ENCODE measurements at regions not wholly inside any gene's neighbourhood (a gene's known extent, or its start where the extent isn't known, plus 50 kb on each side); places are given as distances from the start of the nearest gene placed in this dataset.
"Not testable (repeated sequence)": the region's sequence is repeated elsewhere in the genome, so short reads cannot be mapped to it uniquely, and the experiment has no call there.

- not testable (repeated sequence) for TF ChIP-seq EZH2 (IDR thresholded peaks at IDR 0.05; ENCODE audit: borderline replicate concordance, low read depth, low read length, poor library complexity, severe bottlenecking); CTCF (conservative IDR thresholded peaks at IDR 0.05; ENCODE audit: low read depth, low read length)
Measured at GRCh38 chr1:83219788-83220187, 779.1 kb downstream of the TTLL7 start.

All from A673 (cell line).